ENCODE measurements at regions not wholly inside any gene's neighbourhood (a gene's known extent, or its start where the extent isn't known, plus 50 kb on each side); places are given as distances from the start of the nearest gene placed in this dataset.

GRCh38 chr2:39874236-39874635 lies 95.2 kb upstream of the THUMPD2 start:
- TF ChIP-seq SIN3A (IDR thresholded peaks at IDR 0.05; ENCODE audit: borderline replicate concordance, insufficient read depth, low read length) (no peak), TAF1 (IDR thresholded peaks at IDR 0.05; ENCODE audit: borderline replicate concordance, insufficient read depth, low read length) (no peak), FOXP2 (optimal IDR thresholded peaks at IDR 0.05; ENCODE audit: borderline replicate concordance, extremely low read depth, extremely low read length, insufficient read depth) (no peak), REST (IDR thresholded peaks at IDR 0.05; ENCODE audit: insufficient read depth in 1 of 2, low read depth in 2 of 2, low read length in 2 of 2) (no peak), POLR2AphosphoS5 (IDR thresholded peaks at IDR 0.05; ENCODE audit: low read depth, low read length) (no peak)

GRCh38 chr2:39873586-39873985 lies 94.5 kb upstream of the THUMPD2 start:
- TF ChIP-seq POLR2AphosphoS5 (IDR thresholded peaks at IDR 0.05; ENCODE audit: low read depth, low read length) (no peak), TAF1 (IDR thresholded peaks at IDR 0.05; ENCODE audit: borderline replicate concordance, insufficient read depth, low read length) (no peak), REST (IDR thresholded peaks at IDR 0.05; ENCODE audit: insufficient read depth in 1 of 2, low read depth in 2 of 2, low read length in 2 of 2) (no peak), SIN3A (IDR thresholded peaks at IDR 0.05; ENCODE audit: borderline replicate concordance, insufficient read depth, low read length) (no peak), FOXP2 (optimal IDR thresholded peaks at IDR 0.05; ENCODE audit: borderline replicate concordance, extremely low read depth, extremely low read length, insufficient read depth) (no peak)

GRCh38 chr2:39872748-39873147 lies 93.7 kb upstream of the THUMPD2 start:
- TF ChIP-seq REST (IDR thresholded peaks at IDR 0.05; ENCODE audit: insufficient read depth in 1 of 2, low read depth in 2 of 2, low read length in 2 of 2) = no peak
- TF ChIP-seq POLR2AphosphoS5 (IDR thresholded peaks at IDR 0.05; ENCODE audit: low read depth, low read length) = no peak
- TF ChIP-seq TAF1 (IDR thresholded peaks at IDR 0.05; ENCODE audit: borderline replicate concordance, insufficient read depth, low read length) = no peak
- TF ChIP-seq SIN3A (IDR thresholded peaks at IDR 0.05; ENCODE audit: borderline replicate concordance, insufficient read depth, low read length) = no peak
- TF ChIP-seq FOXP2 (optimal IDR thresholded peaks at IDR 0.05; ENCODE audit: borderline replicate concordance, extremely low read depth, extremely low read length, insufficient read depth) = no peak

GRCh38 chr2:39871291-39871761 lies 92.3 kb upstream of the THUMPD2 start:
- TF ChIP-seq FOXP2 (optimal IDR thresholded peaks at IDR 0.05; ENCODE audit: borderline replicate concordance, extremely low read depth, extremely low read length, insufficient read depth) (no peak), TAF1 (IDR thresholded peaks at IDR 0.05; ENCODE audit: borderline replicate concordance, insufficient read depth, low read length) (no peak), POLR2AphosphoS5 (IDR thresholded peaks at IDR 0.05; ENCODE audit: low read depth, low read length) (no peak), REST (IDR thresholded peaks at IDR 0.05; ENCODE audit: insufficient read depth in 1 of 2, low read depth in 2 of 2, low read length in 2 of 2) (no peak), SIN3A (IDR thresholded peaks at IDR 0.05; ENCODE audit: borderline replicate concordance, insufficient read depth, low read length) (no peak)

GRCh38 chr2:39870871-39871270 lies 91.8 kb upstream of the THUMPD2 start:
- TF ChIP-seq SIN3A (IDR thresholded peaks at IDR 0.05; ENCODE audit: borderline replicate concordance, insufficient read depth, low read length) = no peak
- TF ChIP-seq TAF1 (IDR thresholded peaks at IDR 0.05; ENCODE audit: borderline replicate concordance, insufficient read depth, low read length) = no peak
- no peak for TF ChIP-seq FOXP2 (optimal IDR thresholded peaks at IDR 0.05; ENCODE audit: borderline replicate concordance, extremely low read depth, extremely low read length, insufficient read depth)
- TF ChIP-seq POLR2AphosphoS5 (IDR thresholded peaks at IDR 0.05; ENCODE audit: low read depth, low read length) = no peak
- no peak for TF ChIP-seq REST (IDR thresholded peaks at IDR 0.05; ENCODE audit: insufficient read depth in 1 of 2, low read depth in 2 of 2, low read length in 2 of 2)
